Neural progenitor cell (in vitro differentiated cells): ENCODE measurements at regions not wholly inside any gene's neighbourhood (a gene's known extent, or its start where the extent isn't known, plus 50 kb on each side); places are given as distances from the start of the nearest gene placed in this dataset.

Experiments used
- DNase-seq: peaks from one replicate; pipeline ENCODE4 v3.0.0-alpha.2; 2016; ENCODE audit warnings: low spot score
- H2AFZ ChIP-seq: fragments of 200-600 bp; sonication (generic); replicated peaks from 2 replicates; pipeline ENCODE4 v1.6.1; 2016; ENCODE audit warnings: antibody characterized with exemption
- H3F3A ChIP-seq: fragments of 200-600 bp; sonication (generic); 2 replicates; pipeline ENCODE4 v1.6.1; 2016; ENCODE audit warnings: antibody characterized with exemption, low read depth
- H3K27ac ChIP-seq: fragments of 200-600 bp; sonication (generic); 2 replicates; pipeline ENCODE4 v1.5.1; 2016; ENCODE audit warnings: mild to moderate bottlenecking
- H3K27me3 ChIP-seq: fragments of 200-600 bp; sonication (generic); 2 replicates; pipeline ENCODE4 v1.6.1; 2016; ENCODE audit warnings: mild to moderate bottlenecking, moderate library complexity
- H3K36me3 ChIP-seq: fragments of 200-600 bp; sonication (generic); 2 replicates; pipeline ENCODE4 v1.5.1; 2016
- H3K4me1 ChIP-seq: fragments of 200-600 bp; sonication (generic); 2 replicates; pipeline ENCODE4 v1.6.1; 2016; ENCODE audit warnings: mixed run types
- H3K4me2 ChIP-seq: fragments of 200-600 bp; sonication (generic); 2 replicates; pipeline ENCODE4 v1.6.1; 2016
- H3K4me3 ChIP-seq: fragments of 200-600 bp; sonication (generic); 2 replicates; pipeline ENCODE4 v1.5.1; 2016
- H3K79me2 ChIP-seq: fragments of 200-600 bp; sonication (generic); 2 replicates; pipeline ENCODE4 v1.6.1; 2016; ENCODE audit warnings: low read depth
- H3K9ac ChIP-seq: fragments of 200-600 bp; sonication (generic); 2 replicates; pipeline ENCODE4 v1.6.1; 2016
- H3K9me3 ChIP-seq: fragments of 200-600 bp; sonication (generic); 2 replicates; pipeline ENCODE4 v1.5.1; 2016; ENCODE audit warnings: low read depth
- H4K20me1 ChIP-seq: fragments of 200-600 bp; sonication (generic); 2 replicates; pipeline ENCODE4 v1.6.1; 2016; ENCODE audit warnings: low read depth
- H3K27ac Mint-ChIP-seq: 3 replicates; pipeline ENCODE4 v1.8.0; 2021; ENCODE audit warnings: mixed read lengths
- H3K27me3 Mint-ChIP-seq: 2 replicates; pipeline ENCODE4 v1.8.0; 2022; ENCODE audit warnings: low read depth, mild to moderate bottlenecking, inconsistent platforms, moderate library complexity, mixed read lengths; ENCODE audit not compliant: insufficient read depth
- H3K36me3 Mint-ChIP-seq: 3 replicates; pipeline ENCODE4 v1.8.0; 2021; ENCODE audit warnings: mixed read lengths
- H3K4me1 Mint-ChIP-seq: 3 replicates; pipeline ENCODE4 v1.8.0; 2021; ENCODE audit warnings: mixed read lengths
- H3K4me3 Mint-ChIP-seq: 3 replicates; pipeline ENCODE4 v1.8.0; 2021; ENCODE audit warnings: mild to moderate bottlenecking, moderate library complexity, mixed read lengths
- H3K9me3 Mint-ChIP-seq: 3 replicates; pipeline ENCODE4 v1.8.0; 2020; ENCODE audit warnings: mixed read lengths
- EZH2 ChIP-seq: fragments of 200-600 bp; sonication (generic); IDR thresholded peaks from 2 replicates; pipeline ENCODE4 v1.6.1; 2017; ENCODE audit warnings: antibody characterized with exemption, mild to moderate bottlenecking, moderate library complexity
- EZH2phosphoT487 ChIP-seq: fragments of 200-600 bp; sonication (generic); IDR thresholded peaks from 2 replicates; pipeline ENCODE4 v1.6.1; 2017; ENCODE audit warnings: antibody characterized with exemption
- TF ChIP-seq, protein P1 (sequence below): fragments of 200-600 bp; sonication (generic); IDR thresholded peaks from 2 replicates; pipeline ENCODE4 v1.5.1; 2017; ENCODE audit warnings: antibody characterized with exemption, mild to moderate bottlenecking

DNA sequence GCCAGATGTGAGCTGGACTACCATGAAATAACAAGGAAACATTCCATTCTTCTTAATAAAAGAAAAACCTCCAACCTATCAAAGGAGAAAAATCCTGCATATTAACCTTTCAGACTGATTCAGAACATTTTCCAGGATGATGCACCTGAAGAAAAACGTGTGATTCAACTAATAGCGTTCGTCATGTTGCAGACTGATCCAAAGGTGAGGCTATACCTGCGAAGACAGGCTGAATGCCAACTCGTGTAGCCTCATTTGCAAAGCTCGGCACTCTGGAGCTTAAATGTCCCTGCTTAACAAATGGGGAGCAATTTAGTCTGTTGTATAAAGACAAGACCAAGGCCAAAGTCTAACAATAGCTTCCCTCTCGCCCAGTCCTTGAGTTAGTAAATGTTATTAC is 172.0 kb upstream of the NOCT start:
- Histone ChIP-seq H3K4me1 (peaks cover 13% of the 10 kb centered on the region), H2AFZ (no peak overlapping the region), H3K27me3 (no peaks in the 10 kb centered on the region), H3K4me3 (no peak overlapping the region), H3K4me2 (no peak overlapping the region), H4K20me1 (no peaks in the 10 kb centered on the region), H3F3A (no peaks in the 10 kb centered on the region), H3K27ac (no peak overlapping the region), H3K9me3 (no peaks in the 10 kb centered on the region), H3K9ac (no peak overlapping the region), H3K79me2 (no peaks in the 10 kb centered on the region), H3K36me3 (no peaks in the 10 kb centered on the region)
- TF ChIP-seq EZH2phosphoT487 (no peak), EZH2 (no peak)
- TF ChIP-seq, protein P1, sequence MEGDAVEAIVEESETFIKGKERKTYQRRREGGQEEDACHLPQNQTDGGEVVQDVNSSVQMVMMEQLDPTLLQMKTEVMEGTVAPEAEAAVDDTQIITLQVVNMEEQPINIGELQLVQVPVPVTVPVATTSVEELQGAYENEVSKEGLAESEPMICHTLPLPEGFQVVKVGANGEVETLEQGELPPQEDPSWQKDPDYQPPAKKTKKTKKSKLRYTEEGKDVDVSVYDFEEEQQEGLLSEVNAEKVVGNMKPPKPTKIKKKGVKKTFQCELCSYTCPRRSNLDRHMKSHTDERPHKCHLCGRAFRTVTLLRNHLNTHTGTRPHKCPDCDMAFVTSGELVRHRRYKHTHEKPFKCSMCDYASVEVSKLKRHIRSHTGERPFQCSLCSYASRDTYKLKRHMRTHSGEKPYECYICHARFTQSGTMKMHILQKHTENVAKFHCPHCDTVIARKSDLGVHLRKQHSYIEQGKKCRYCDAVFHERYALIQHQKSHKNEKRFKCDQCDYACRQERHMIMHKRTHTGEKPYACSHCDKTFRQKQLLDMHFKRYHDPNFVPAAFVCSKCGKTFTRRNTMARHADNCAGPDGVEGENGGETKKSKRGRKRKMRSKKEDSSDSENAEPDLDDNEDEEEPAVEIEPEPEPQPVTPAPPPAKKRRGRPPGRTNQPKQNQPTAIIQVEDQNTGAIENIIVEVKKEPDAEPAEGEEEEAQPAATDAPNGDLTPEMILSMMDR = no peak
- no peak overlapping the region for H3K27ac Mint-ChIP-seq
- no peaks in the 10 kb centered on the region for H3K9me3 Mint-ChIP-seq
- no peak overlapping the region for H3K4me3 Mint-ChIP-seq
- peaks cover 16% of the 10 kb centered on the region for H3K4me1 Mint-ChIP-seq
- peaks cover 6% of the 10 kb centered on the region for H3K27me3 Mint-ChIP-seq
- no peaks in the 10 kb centered on the region for H3K36me3 Mint-ChIP-seq
- DNase-seq = no peak

DNA sequence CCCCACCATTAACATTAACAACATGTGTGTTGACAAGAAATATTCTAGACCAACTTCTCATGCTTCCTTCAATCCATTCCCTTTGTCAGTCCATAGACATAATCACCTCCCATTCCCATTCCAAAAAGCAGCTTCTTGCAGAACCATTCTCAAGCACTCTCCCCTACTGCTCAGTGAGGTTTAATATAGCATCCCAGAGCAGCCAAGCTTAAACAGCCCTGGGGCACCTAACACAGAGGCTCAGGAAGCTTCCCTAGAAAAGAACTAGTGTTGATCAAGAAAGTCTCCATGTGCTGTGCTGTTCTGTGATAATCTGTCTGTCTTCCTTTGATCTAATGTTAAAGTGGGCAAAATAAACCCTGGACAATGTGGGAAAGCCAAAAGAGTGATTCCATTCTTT is 174.2 kb upstream of the NOCT start:
- no peaks in the 10 kb centered on the region for H3K27me3 ChIP-seq
- no peak overlapping the region for H3K9ac ChIP-seq
- Mint-ChIP-seq H3K36me3 (no peaks in the 10 kb centered on the region), H3K27ac (no peak overlapping the region), H3K27me3 (peaks cover 6% of the 10 kb centered on the region), H3K4me3 (no peak overlapping the region), H3K9me3 (no peaks in the 10 kb centered on the region), H3K4me1 (peaks cover 17% of the 10 kb centered on the region)
- DNase-seq = no peak
- H3K9me3 ChIP-seq = no peaks in the 10 kb centered on the region
- no peak overlapping the region for H3K4me2 ChIP-seq
- TF ChIP-seq EZH2 (no peak), EZH2phosphoT487 (no peak)
- TF ChIP-seq, protein P1 = no peak
- no peak overlapping the region for H3K4me3 ChIP-seq
- H3K36me3 ChIP-seq = no peaks in the 10 kb centered on the region
- no peaks in the 10 kb centered on the region for H4K20me1 ChIP-seq
- H3F3A ChIP-seq = no peaks in the 10 kb centered on the region
- peak overlapping the region; percentile 38 for H2AFZ ChIP-seq
- no peaks in the 10 kb centered on the region for H3K79me2 ChIP-seq
- H3K27ac ChIP-seq = no peak overlapping the region
- peaks cover 13% of the 10 kb centered on the region for H3K4me1 ChIP-seq

DNA sequence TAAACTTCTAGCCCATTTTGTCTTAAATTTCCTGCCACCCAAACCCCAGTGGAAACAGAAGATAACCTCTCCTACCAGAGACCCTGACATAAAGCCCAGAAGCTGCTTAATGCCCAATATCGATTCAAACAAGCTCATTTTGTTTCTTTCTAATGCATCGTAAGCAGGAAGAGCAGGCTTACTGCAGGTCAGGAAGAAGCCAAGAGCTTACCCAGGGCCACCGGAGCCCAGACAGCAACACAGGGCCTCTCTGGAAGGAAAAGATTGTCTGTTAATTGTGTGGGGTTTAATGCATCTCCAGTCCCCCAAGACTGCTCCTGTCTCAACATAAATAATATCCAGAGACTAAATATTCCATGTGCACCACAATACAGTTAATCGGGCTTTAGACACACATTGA is 177.3 kb upstream of the NOCT start:
- no peaks in the 10 kb centered on the region for H3F3A ChIP-seq
- no peaks in the 10 kb centered on the region for H3K9me3 ChIP-seq
- DNase-seq = no peak
- Mint-ChIP-seq H3K36me3 (no peaks in the 10 kb centered on the region), H3K4me1 (peaks cover 16% of the 10 kb centered on the region), H3K27ac (no peak overlapping the region), H3K9me3 (no peaks in the 10 kb centered on the region), H3K4me3 (no peak overlapping the region), H3K27me3 (no peaks in the 10 kb centered on the region)
- no peaks in the 10 kb centered on the region for H3K79me2 ChIP-seq
- peaks cover 5% of the 10 kb centered on the region for H3K4me1 ChIP-seq
- H2AFZ ChIP-seq = peak overlapping the region; percentile 76
- no peak overlapping the region for H3K27ac ChIP-seq
- H3K27me3 ChIP-seq = no peaks in the 10 kb centered on the region
- H3K4me2 ChIP-seq = no peak overlapping the region
- no peaks in the 10 kb centered on the region for H3K36me3 ChIP-seq
- H3K9ac ChIP-seq = no peak overlapping the region
- no peak overlapping the region for H3K4me3 ChIP-seq
- no peak for TF ChIP-seq EZH2phosphoT487
- no peak for TF ChIP-seq EZH2
- no peaks in the 10 kb centered on the region for H4K20me1 ChIP-seq

DNA sequence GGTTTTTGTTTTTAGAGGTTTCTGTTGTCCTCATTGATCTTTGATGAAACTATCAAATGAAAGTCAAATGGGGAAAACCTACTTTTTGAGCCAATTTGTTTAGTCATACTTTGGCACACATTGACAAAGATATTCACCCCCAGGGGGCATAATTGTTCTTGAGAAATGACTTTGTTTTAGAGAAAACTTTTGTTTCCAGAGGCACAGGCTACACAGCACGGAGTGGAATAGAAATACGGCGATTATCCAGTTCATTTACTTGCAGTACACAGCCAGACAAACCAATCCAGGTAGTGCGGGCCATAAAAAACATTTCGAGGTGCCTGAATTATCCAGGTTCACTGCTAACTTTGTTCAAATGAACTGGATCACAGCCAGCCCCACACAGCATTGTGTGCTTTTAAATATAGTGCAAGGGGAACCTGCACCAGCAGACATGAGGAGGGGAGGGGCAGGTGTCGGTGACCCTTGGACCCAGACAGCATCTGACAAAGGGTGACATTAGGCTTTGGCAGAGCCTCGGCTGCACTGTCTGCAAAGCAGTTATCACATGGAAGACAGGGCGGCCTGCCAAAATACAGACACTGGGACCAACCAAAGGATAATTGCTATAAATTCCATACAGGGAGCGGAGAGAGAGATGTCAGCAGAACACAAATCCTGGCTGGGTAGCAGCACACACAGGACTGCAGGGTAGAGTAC is 179.6 kb upstream of the NOCT start:
- Mint-ChIP-seq H3K9me3 (peaks cover 3% of the 10 kb centered on the region), H3K27me3 (no peaks in the 10 kb centered on the region), H3K36me3 (no peaks in the 10 kb centered on the region), H3K4me3 (no peak overlapping the region), H3K4me1 (peaks cover 10% of the 10 kb centered on the region), H3K27ac (no peak overlapping the region)
- Histone ChIP-seq H3K4me3 (no peak overlapping the region), H3F3A (no peaks in the 10 kb centered on the region), H3K9ac (no peak overlapping the region), H3K4me2 (no peak overlapping the region), H3K27ac (no peak overlapping the region), H3K79me2 (no peaks in the 10 kb centered on the region), H4K20me1 (no peaks in the 10 kb centered on the region), H3K9me3 (no peaks in the 10 kb centered on the region), H3K4me1 (no peaks in the 10 kb centered on the region), H3K36me3 (no peaks in the 10 kb centered on the region), H3K27me3 (no peaks in the 10 kb centered on the region), H2AFZ (no peak overlapping the region)
- TF ChIP-seq, protein P1 = no peak
- TF ChIP-seq EZH2phosphoT487 (no peak), EZH2 (no peak)
- DNase-seq = no peak
